WTC11 (cell line): ENCODE measurements at regions not wholly inside any gene's neighbourhood (a gene's known extent, or its start where the extent isn't known, plus 50 kb on each side); places are given as distances from the start of the nearest gene placed in this dataset.

Source experiments
- ATAC-seq: fragments of 200-7000 bp; cut with Tn5 transposase; 2 replicates; pipeline ENCODE4 v1.10.0; 2021; ENCODE audit warnings: mild to moderate bottlenecking, moderate library complexity
- CTCF ChIA-PET: fragments of 300-600 bp; sonication (Branson Sonifier 250); formaldehyde crosslinking; loops from one replicate; lab custom pipeline; 2021; ENCODE audit warnings: antibody characterized with exemption; lab: Charles Lee
- POLR2A ChIA-PET: fragments of 350-600 bp; sonication (Branson Sonifier 250); formaldehyde crosslinking; loops from one replicate; lab custom pipeline; 2021; ENCODE audit warnings: antibody characterized with exemption; lab: Charles Lee
- DNase-seq: peaks from one replicate; pipeline ENCODE4 v3.0.0; 2021; ENCODE audit warnings: low spot score
- H3K27ac Mint-ChIP-seq: 2 replicates; pipeline ENCODE4 v1.8.0; 2021; ENCODE audit warnings: mixed read lengths
- H3K27me3 Mint-ChIP-seq: 2 replicates; pipeline ENCODE4 v1.8.0; 2021; ENCODE audit warnings: low read depth, mild to moderate bottlenecking, moderate library complexity, mixed read lengths
- H3K36me3 Mint-ChIP-seq: 2 replicates; pipeline ENCODE4 v1.8.0; 2021; ENCODE audit warnings: mixed read lengths
- H3K4me1 Mint-ChIP-seq: 2 replicates; pipeline ENCODE4 v1.8.0; 2022; ENCODE audit warnings: mixed read lengths
- H3K4me3 Mint-ChIP-seq: 2 replicates; pipeline ENCODE4 v1.8.0; 2021; ENCODE audit warnings: mild to moderate bottlenecking, moderate library complexity, mixed read lengths
- H3K9me3 Mint-ChIP-seq: 2 replicates; pipeline ENCODE4 v1.8.0; 2021; ENCODE audit warnings: mixed read lengths
- ATF3 ChIP-seq: sonication (generic); formaldehyde crosslinking; conservative IDR thresholded peaks from 2 replicates; pipeline ENCODE4 v1.8.1; 2022; ENCODE audit warnings: mild to moderate bottlenecking, missing genetic modification reagents
- CBFB ChIP-seq: sonication (generic); formaldehyde crosslinking; IDR thresholded peaks from 2 replicates; pipeline ENCODE4 v1.8.1; 2022; ENCODE audit warnings: mild to moderate bottlenecking, low read depth, missing genetic modification reagents
- CREB1 ChIP-seq: sonication (generic); formaldehyde crosslinking; IDR thresholded peaks from 2 replicates; pipeline ENCODE4 v1.8.0; 2023; ENCODE audit warnings: mild to moderate bottlenecking, missing genetic modification reagents
- E2F4 ChIP-seq: sonication (generic); formaldehyde crosslinking; IDR thresholded peaks from 2 replicates; pipeline ENCODE4 v1.8.1; 2022; ENCODE audit warnings: low read depth, mild to moderate bottlenecking, moderate library complexity, missing genetic modification reagents, borderline replicate concordance
- EMX1 ChIP-seq: fragments of 250-450 bp; sonication (Bioruptor Pico); IDR thresholded peaks from 2 replicates; pipeline ENCODE4 v1.8.0; 2021; ENCODE audit warnings: mild to moderate bottlenecking
- FOXP1 ChIP-seq: sonication (generic); formaldehyde crosslinking; IDR thresholded peaks from 2 replicates; pipeline ENCODE4 v1.8.0; 2022; ENCODE audit warnings: missing genetic modification reagents, mild to moderate bottlenecking, moderate library complexity, borderline replicate concordance
- GABPB1 ChIP-seq: sonication (generic); formaldehyde crosslinking; IDR thresholded peaks from 2 replicates; pipeline ENCODE4 v1.8.1; 2023; ENCODE audit warnings: mild to moderate bottlenecking, missing genetic modification reagents
- HMGA2 ChIP-seq: fragments of 250-450 bp; sonication (Bioruptor Pico); IDR thresholded peaks from 2 replicates; pipeline ENCODE4 v1.4.0; 2021; ENCODE audit warnings: mild to moderate bottlenecking, moderate library complexity
- MYBL2 ChIP-seq: sonication (generic); formaldehyde crosslinking; IDR thresholded peaks from 2 replicates; pipeline ENCODE4 v1.8.1; 2023; ENCODE audit warnings: mild to moderate bottlenecking, moderate library complexity, missing genetic modification reagents
- NFE2L1 ChIP-seq: sonication (generic); formaldehyde crosslinking; IDR thresholded peaks from 2 replicates; pipeline ENCODE4 v1.8.1; 2023; ENCODE audit warnings: missing genetic modification reagents
- NFYB ChIP-seq: sonication (generic); formaldehyde crosslinking; conservative IDR thresholded peaks from 2 replicates; pipeline ENCODE4 v1.8.0; 2022; ENCODE audit warnings: low read depth, missing genetic modification reagents
- PREB ChIP-seq: sonication (generic); formaldehyde crosslinking; IDR thresholded peaks from 2 replicates; pipeline ENCODE4 v1.8.1; 2022; ENCODE audit warnings: mild to moderate bottlenecking, missing genetic modification reagents, moderate library complexity, borderline replicate concordance
- PRRX2 ChIP-seq: fragments of 250-450 bp; sonication (Bioruptor Pico); IDR thresholded peaks from 2 replicates; pipeline ENCODE4 v1.8.0; 2021; ENCODE audit warnings: mild to moderate bottlenecking
- STAT6 ChIP-seq: sonication (generic); formaldehyde crosslinking; conservative IDR thresholded peaks from 2 replicates; pipeline ENCODE4 v1.8.1; 2023; ENCODE audit warnings: mild to moderate bottlenecking, low read depth, missing genetic modification reagents, moderate library complexity
- TEAD1 ChIP-seq: sonication (generic); formaldehyde crosslinking; IDR thresholded peaks from 2 replicates; pipeline ENCODE4 v1.8.0; 2022; ENCODE audit warnings: mild to moderate bottlenecking, missing genetic modification reagents
- ZMAT4 ChIP-seq: fragments of 250-450 bp; sonication (Bioruptor Pico); IDR thresholded peaks from 2 replicates; pipeline ENCODE4 v1.9.0; 2021; ENCODE audit warnings: mild to moderate bottlenecking
- ZNF121 ChIP-seq: sonication (generic); formaldehyde crosslinking; IDR thresholded peaks from 2 replicates; pipeline ENCODE4 v1.8.0; 2023; ENCODE audit warnings: missing genetic modification reagents
- ZNF138 ChIP-seq: sonication (generic); formaldehyde crosslinking; conservative IDR thresholded peaks from 2 replicates; pipeline ENCODE4 v1.8.1; 2022; ENCODE audit warnings: mild to moderate bottlenecking, moderate library complexity, missing genetic modification reagents
- ZNF281 ChIP-seq: sonication (generic); formaldehyde crosslinking; IDR thresholded peaks from 2 replicates; pipeline ENCODE4 v1.8.0; 2023; ENCODE audit warnings: mild to moderate bottlenecking, missing genetic modification reagents
- ZNF317 ChIP-seq: sonication (generic); formaldehyde crosslinking; IDR thresholded peaks from 2 replicates; pipeline ENCODE4 v1.8.1; 2023; ENCODE audit warnings: low read depth, mild to moderate bottlenecking, moderate library complexity, missing genetic modification reagents, borderline replicate concordance

- H3K4me1 Mint-ChIP-seq, result peaks cover 12% of the 10 kb centered on the region
- POLR2A ChIA-PET, result no interaction called here
These were observed 143.8 kb downstream of the HSD17B3 start for GRCh38 chr9:96158147-96158546.

More at GRCh38 chr9:96158147-96158546, 143.8 kb downstream of the HSD17B3 start:
- DNase-seq (no peak), ATAC-seq (no peak)
- Mint-ChIP-seq H3K9me3 (no peaks in the 10 kb centered on the region), H3K27ac (no peak overlapping the region), H3K36me3 (no peaks in the 10 kb centered on the region), H3K27me3 (no peaks in the 10 kb centered on the region; the same call in 1 of the 2 replicates), H3K4me3 (no peak overlapping the region)
- no peak for TF ChIP-seq EMX1
- no peak for TF ChIP-seq NFYB (CRISPR knock-in tag)
- no peak for TF ChIP-seq E2F4
- TF ChIP-seq ZNF121, result no peak
- no peak for TF ChIP-seq HMGA2 (CRISPR knock-in tag)
- TF ChIP-seq ZNF281 (CRISPR knock-in tag), result no peak
- TF ChIP-seq PREB, result no peak
- TF ChIP-seq PRRX2, result no peak
- TF ChIP-seq MYBL2 (CRISPR knock-in tag), result no peak
- TF ChIP-seq GABPB1 (CRISPR knock-in tag), result no peak
- no peak for TF ChIP-seq ZNF138 (CRISPR knock-in tag)
- no peak for TF ChIP-seq ZNF317 (CRISPR knock-in tag)
- no peak for TF ChIP-seq ZMAT4 (CRISPR knock-in tag)
- TF ChIP-seq NFE2L1 (CRISPR knock-in tag), result no peak
- TF ChIP-seq CREB1 (CRISPR knock-in tag), result no peak
- TF ChIP-seq STAT6, result no peak
- TF ChIP-seq FOXP1 (CRISPR knock-in tag), result no peak
- TF ChIP-seq ATF3 (CRISPR knock-in tag), result no peak
- TF ChIP-seq TEAD1 (CRISPR knock-in tag), result no peak
- no peak for TF ChIP-seq CBFB (CRISPR knock-in tag)
- CTCF ChIA-PET, result no interaction called here
